ENCODE measurements at regions not wholly inside any gene's neighbourhood (a gene's known extent, or its start where the extent isn't known, plus 50 kb on each side); places are given as distances from the start of the nearest gene placed in this dataset.
A peak's percentile ranks its signal among the peaks of the same experiment; 100 is the strongest.

DNA sequence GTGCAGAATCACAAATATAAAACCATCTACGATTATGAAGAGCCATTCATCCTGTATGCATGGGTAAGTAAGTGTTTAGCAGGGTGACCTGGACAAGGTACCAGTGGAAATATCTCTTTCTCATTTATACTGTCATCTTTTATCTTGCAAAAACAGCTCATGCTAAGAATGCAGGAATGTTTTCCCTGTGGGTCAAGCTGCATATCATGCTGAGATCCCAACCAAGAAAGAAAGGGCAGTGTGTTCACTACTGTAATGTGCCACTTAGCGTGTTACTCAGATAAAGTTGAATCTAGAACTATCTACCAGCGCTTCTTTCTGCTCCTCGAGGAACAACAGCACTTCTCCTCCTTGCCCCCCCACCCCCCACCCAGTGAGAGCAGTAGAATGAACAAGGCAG, 212.7 kb upstream of the TBL1X start:
- H3K4me2 ChIP-seq (ENCODE audit: insufficient read depth in 1 of 2, low read depth in 2 of 2, low read length in 2 of 2), result peak overlapping the region in 1 of 2 experiments; percentile 21; a peak in 1 of 4 replicates
- DNase-seq (ENCODE audit: low read depth in 1 of 2, low spot score in 2 of 2), result peak in 1 of 2 experiments; percentile 3
- CTCF ChIA-PET (ENCODE audit: partially characterized antibody), result interaction anchor here (0.6 kb wide), 1 partner anchor 450 kb away, joined by 3 read pairs; no protein-coding TSS in a partner anchor
- TF ChIP-seq SP1 (IDR thresholded peaks at IDR 0.05; ENCODE audit: low read depth, low read length), result 0 out of 2 replicates have a peak, but pooled peaks have one; percentile 53
- no peak for TF ChIP-seq NANOG (IDR thresholded peaks at IDR 0.05; ENCODE audit: insufficient read depth, low read depth, low read length, poor library complexity, severe bottlenecking)
- TF ChIP-seq EP300 (IDR thresholded peaks at IDR 0.05; ENCODE audit: borderline replicate concordance in 1 of 2, low read depth in 2 of 2, low read length in 2 of 2), result peak in 1 of 2 experiments; percentile 47; a peak in 1 of 3 replicates
- TF ChIP-seq ATF2 (IDR thresholded peaks at IDR 0.05; ENCODE audit: low read length), result peak; percentile 49; the same call in 1 of the 2 replicates
- TF ChIP-seq TEAD4 (IDR thresholded peaks at IDR 0.05; ENCODE audit: low read depth, low read length), result peak; percentile 88
- TF ChIP-seq CHD1 (IDR thresholded peaks at IDR 0.05; ENCODE audit: low read depth, low read length), result no peak
- peak; percentile 69; the same call in 1 of the 2 replicates for TF ChIP-seq TCF12 (IDR thresholded peaks at IDR 0.05; ENCODE audit: low read depth, low read length)

More for the DNA sequence above, 212.7 kb upstream of the TBL1X start:
- Histone ChIP-seq H3K4me1 (replicated peaks in 1 of 4; ENCODE audit: control insufficient read depth in 3 of 4, insufficient read depth in 4 of 4, low read length in 3 of 4) (peaks cover 0 to 3% (median 1%) of the 10 kb centered on the region in 4 experiments; a peak in 2 of 7 replicates), H2BK5ac (ENCODE audit: low read depth, low read length) (peak overlapping the region; percentile 48; the same call in 1 of the 2 replicates), H2AK5ac (ENCODE audit: low read depth, low read length) (no peak overlapping the region), H4K20me1 (replicated peaks in 1 of 2; ENCODE audit: control insufficient read depth in 1 of 2, insufficient read depth in 2 of 2, low read length in 2 of 2) (no peaks in the 10 kb centered on the region), H3K27ac (ENCODE audit: low read depth, low read length) (peak overlapping the region; percentile 36; the same call in 1 of the 2 replicates), H3K27me3 (replicated peaks in 1 of 4; ENCODE audit: control insufficient read depth in 3 of 4, extremely low read depth in 1 of 4, insufficient read depth in 3 of 4, low read length in 3 of 4) (no peaks in the 10 kb centered on the region), H2BK20ac (ENCODE audit: low read length) (no peak overlapping the region), H2BK12ac (ENCODE audit: low read depth, low read length) (0 out of 2 replicates have a peak overlapping the region, but pooled peaks have one; percentile 19), H2AFZ (ENCODE audit: low read length) (no peak overlapping the region), H3K4ac (replicated peaks; ENCODE audit: insufficient read length, low read depth, low read length) (no peak overlapping the region), H3K9ac (replicated peaks in 1 of 4; ENCODE audit: extremely low read depth in 1 of 4, low read depth in 3 of 4, low read length in 3 of 4) (no peak overlapping the region), H3K4me3 (ENCODE audit: extremely low read depth in 1 of 4, insufficient read depth in 2 of 4, low read depth in 3 of 4, low read length in 4 of 4) (peak overlapping the region in 1 of 4 experiments; percentile 21; a peak in 1 of 8 replicates), H2BK120ac (replicated peaks; ENCODE audit: low read depth, low read length) (no peak overlapping the region), H3K36me3 (ENCODE audit: control insufficient read depth in 2 of 4, insufficient read depth in 4 of 4, low read length in 3 of 4) (no peaks in the 10 kb centered on the region), H4K91ac (replicated peaks; ENCODE audit: insufficient read length, low read length) (no peak overlapping the region), H4K8ac (ENCODE audit: extremely low read depth, insufficient read depth, low read length) (no peak overlapping the region), H3K9me3 (ENCODE audit: insufficient read depth in 2 of 2, low read depth in 1 of 2, low read length in 1 of 2) (peaks cover 3 to 9% of the 10 kb centered on the region in 2 experiments; a peak in 3 of 4 replicates), H3K23ac (ENCODE audit: insufficient read length) (no peak overlapping the region), H3K14ac (ENCODE audit: insufficient read length) (no peak overlapping the region), H3K56ac (replicated peaks; ENCODE audit: insufficient read length, low read depth, low read length) (no peak overlapping the region), H2BK15ac (ENCODE audit: low read length) (no peak overlapping the region), H3K79me2 (ENCODE audit: control insufficient read depth in 1 of 2, insufficient read depth in 2 of 2, low read length in 2 of 2) (no peaks in the 10 kb centered on the region), H4K5ac (ENCODE audit: insufficient read length, low read depth, low read length) (no peak overlapping the region), H3K18ac (ENCODE audit: extremely low read depth, low read length) (no peak overlapping the region), H3K23me2 (ENCODE audit: low read depth, low read length) (no peaks in the 10 kb centered on the region), H3K79me1 (ENCODE audit: low read depth, low read length) (no peaks in the 10 kb centered on the region)
- POLR2A ChIA-PET (ENCODE audit: partially characterized antibody), result interaction anchor here (0.6 to 1.6 kb wide), 2 partner anchors 10 to 523 kb away, joined by 3 read pairs; no protein-coding TSS in a partner anchor
- FAIRE-seq, result peak; percentile 85
- WGBS, 2 experiments (ENCODE audit: extremely low coverage in 1 of 2, insufficient coverage in 1 of 2, insufficient read length in 1 of 2, insufficient replicate concordance in 2 of 2, low coverage in 1 of 2, low lambda C conversion rate in 2 of 2, missing lambda C conversion rate in 1 of 2), result 32% methylated on average over 4 of the region's 4 CpGs; no CpG with 5 or more reads in 1 of the 2 experiments
